Astrocyte of the hippocampus (primary cell): ENCODE measurements at regions not wholly inside any gene's neighbourhood (a gene's known extent, or its start where the extent isn't known, plus 50 kb on each side); places are given as distances from the start of the nearest gene placed in this dataset.
"Not testable (repeated sequence)": the region's sequence is repeated elsewhere in the genome, so short reads cannot be mapped to it uniquely, and the experiment has no call there.

Experiments
- DNase-seq: peaks from one replicate; pipeline ENCODE4 v3.0.0; 2011; ENCODE audit warnings: low read depth, low spot score

DNA sequence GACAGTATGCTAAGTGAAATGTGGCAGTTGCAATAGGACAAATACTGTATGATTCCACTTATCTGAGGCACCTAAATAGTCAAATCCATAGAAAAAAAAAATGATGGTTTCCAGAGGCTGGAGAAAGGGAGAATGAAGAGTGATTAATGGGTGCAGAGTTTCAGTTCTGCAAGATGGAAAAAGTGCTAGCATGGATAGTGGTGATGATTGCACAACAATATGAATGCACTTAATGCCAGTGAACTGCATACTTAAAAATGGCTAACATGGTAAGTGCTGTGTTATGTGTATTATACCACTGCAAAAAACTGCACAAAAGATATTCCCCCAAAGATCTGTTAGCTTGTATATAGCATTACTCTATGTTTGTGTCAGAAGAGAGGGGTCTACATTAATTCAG, 185.4 kb downstream of the INHBB start:
- no peak for DNase-seq

DNA sequence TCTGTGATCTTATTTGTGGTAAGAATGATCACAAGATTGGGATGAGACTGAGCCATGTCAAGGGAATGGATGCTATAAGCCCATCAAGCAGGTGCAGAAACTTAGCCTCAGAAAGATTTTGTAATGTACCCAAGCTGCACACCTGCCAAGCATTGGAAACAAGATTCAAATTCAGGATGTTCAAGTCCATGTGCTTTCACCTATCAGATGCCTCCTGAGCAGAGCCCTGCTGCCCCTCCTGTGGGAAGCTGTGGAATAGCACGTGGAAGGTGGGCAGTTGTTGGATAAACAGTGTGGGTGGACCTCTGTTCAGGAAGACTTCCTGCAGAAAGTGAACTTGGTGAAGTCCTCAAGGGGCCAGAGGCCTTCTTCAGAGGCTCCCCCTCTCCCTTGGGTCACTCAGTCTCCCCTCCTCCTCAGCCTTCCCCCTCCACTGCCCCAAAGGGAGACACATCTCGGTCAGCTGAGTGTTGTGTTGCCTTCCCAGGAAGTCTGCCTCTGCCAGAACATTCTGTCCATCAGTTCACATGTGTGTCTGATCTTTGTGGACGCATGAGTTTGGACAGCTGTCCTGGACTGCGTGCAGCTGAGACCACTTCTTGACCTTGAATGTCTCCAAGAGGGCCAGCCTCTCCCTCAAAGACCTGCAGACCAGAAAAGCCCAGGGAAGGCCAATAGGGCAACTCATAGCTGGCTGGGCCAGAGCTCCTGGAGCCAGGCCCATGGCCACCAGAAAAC, 186.1 kb downstream of the INHBB start:
- no peak for DNase-seq

DNA sequence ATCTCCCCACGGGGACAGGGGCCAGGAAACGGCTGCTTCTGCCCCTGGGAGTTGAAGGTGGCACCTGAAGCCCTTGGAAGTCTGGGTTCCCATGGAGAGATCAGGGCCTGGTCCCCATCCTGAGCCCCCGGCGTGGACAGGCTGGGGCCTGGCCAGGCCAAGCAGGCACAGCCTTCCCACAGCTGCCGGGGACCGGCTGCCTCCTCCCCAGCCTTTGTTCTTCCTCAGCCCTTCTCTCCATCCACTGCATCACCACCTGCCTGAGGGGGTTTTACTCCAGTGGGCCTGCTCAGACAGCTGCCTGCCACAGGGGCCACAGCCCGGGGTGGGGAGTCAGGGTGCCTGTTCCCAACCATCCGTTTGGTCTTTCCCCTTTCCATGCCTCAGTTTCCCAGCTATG, 187.7 kb downstream of the INHBB start:
- DNase-seq = no peak

DNA sequence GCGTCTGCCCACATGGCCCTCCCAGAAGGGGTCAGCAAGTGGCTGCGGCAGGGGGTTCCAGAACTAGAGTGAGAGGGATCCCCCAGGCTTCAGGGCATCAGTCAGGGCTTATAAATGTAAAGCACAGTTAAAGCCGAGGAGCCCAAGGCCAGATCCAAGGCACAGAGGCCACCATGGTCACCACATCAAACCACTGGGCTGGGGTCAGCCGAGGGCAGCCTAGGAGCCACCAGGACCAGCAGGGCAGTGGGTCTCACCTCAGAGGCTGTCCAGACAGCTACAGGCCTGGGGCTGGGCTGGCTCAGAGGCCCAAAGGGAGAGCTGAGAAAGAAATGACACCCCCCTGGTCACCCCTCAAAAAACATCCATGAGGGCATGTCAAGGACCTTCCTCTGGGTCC, 188.5 kb downstream of the INHBB start:
- DNase-seq = no peak

DNA sequence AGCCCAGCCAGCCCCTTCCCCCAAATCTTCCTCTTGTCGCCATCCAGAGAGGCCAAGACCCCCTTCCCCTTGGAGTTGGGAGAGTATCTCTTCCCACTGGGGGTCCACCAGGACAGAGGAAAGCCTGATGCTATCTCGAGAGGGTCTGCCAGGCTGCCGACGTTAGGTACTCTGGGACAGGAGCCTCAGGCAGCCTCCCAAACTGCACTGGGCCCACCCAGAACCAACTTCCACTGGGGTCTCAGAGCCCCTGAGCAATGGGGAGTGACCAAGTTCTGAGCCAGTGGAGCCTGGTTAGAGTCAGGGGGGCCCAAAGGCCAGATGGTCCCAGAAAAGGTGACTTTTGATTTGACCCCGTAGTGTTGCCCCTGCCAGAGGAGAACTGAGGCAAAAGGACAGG, 189.1 kb downstream of the INHBB start:
- no peak for DNase-seq

DNA sequence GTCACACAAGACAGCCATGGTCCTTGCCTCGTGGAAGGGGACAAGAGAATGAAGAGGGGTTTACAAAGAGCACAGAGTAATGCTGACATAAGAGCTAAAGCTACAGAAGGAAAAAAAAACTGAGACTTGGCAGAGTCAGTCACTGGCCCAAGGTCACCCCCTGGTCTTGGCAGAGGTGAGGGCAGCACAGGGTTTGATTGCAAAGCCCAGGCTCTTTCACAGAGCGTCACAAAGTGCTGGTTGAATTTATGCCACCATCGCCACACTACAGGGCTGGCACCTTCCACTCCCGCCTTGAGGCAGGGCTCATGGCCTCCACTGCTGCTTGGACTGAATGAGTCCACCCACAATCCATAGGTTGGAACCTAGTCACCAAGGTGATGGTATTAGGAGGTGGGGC, 190.2 kb downstream of the INHBB start:
- DNase-seq = no peak

DNA sequence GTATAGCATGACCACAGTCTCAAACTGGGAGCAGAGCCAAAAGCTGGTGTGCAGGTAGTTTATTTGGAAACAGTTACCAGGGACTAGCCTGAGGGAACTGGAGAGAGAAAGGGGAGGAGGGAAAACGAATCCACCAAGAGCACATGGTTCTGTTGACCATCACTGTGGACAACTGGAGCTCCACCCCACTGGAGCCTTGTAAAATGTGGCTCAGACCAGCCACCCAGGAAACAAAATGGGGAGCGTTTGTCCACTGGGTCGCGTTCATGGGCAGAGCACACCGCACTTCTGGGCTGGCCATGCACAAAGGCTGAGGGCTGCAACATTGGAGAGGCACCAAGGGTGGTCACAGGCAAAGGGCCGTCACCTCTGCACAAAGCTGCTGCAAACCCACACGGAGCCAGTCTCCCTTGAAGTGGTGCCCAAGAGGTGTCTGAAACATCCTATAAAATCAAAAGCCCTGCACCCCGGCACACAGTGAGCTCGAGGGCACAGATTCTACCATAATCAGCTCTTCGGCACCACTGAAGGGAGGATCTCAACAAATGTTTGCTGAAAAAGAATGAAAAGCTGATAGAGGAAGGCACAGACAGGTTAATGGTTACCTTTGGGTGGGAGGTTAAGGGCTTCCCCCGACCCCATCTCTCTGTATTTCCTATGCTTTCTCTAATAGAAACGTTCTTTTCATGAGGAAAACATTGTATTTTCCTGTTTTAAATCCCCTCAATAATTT, 192.9 kb downstream of the INHBB start:
- DNase-seq = no peak

DNA sequence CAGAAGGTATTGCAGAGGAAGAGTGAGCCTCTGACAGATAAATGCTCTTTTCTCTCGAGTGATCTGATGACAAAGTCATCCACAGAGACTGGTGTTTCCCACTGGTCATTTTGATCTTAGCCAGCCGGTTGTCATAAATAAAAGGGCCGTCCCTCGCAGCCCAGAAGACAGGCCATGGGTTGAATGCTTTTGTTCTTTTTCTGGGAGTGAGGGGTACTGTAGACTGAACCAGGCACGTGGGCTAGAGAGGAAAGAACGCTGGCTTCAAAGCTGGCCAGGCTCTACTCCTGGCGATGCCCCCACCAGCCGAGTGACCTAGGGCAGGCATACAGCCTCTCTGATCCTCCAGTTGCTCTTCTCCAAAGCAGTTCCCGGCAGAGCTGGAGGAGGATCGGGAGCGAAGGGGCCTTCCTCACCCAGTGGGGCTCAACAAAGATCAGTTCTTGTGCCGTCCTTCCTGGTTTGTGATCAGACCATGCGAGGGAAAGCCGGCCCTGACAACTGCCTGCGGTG, 193.5 kb downstream of the INHBB start:
- no peak for DNase-seq

DNA sequence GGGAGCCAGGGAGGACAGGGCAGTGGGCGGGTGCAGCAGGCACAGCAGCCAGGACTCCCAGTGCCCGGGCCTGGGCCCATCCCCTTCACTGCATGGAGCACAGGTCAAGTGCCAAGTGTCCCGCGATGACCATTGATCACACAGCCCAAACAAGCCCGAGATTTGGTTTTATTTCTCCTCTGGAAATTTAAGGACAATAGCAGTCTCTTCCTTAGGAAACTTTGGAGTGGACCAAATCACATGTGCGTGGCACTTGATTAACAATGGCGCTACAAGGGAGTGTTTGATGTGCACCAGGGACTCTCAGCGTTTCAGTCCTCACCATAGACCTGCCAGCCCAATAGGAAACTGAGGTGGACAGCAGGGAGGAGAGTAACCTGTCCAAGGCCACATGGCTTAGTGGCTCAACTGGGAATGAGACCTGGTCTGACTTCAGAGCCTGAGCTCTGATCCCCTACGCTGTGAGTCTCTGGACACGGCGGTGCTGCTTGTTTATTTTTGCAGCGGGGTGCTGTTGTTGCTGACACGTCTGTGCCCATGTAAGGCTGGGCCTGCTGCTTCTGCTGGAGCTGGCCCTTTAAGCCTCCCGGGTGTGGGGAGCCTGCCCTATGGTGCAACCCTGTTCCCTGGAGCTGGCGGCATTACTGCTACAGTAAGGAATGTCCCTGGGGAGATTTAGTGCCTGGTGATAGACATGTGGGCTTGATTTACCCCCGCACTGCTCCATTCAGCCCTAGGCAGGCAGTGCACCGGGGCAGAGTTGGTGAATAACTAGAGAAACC, 194.2 kb downstream of the INHBB start:
- DNase-seq = peak; percentile 93

DNA sequence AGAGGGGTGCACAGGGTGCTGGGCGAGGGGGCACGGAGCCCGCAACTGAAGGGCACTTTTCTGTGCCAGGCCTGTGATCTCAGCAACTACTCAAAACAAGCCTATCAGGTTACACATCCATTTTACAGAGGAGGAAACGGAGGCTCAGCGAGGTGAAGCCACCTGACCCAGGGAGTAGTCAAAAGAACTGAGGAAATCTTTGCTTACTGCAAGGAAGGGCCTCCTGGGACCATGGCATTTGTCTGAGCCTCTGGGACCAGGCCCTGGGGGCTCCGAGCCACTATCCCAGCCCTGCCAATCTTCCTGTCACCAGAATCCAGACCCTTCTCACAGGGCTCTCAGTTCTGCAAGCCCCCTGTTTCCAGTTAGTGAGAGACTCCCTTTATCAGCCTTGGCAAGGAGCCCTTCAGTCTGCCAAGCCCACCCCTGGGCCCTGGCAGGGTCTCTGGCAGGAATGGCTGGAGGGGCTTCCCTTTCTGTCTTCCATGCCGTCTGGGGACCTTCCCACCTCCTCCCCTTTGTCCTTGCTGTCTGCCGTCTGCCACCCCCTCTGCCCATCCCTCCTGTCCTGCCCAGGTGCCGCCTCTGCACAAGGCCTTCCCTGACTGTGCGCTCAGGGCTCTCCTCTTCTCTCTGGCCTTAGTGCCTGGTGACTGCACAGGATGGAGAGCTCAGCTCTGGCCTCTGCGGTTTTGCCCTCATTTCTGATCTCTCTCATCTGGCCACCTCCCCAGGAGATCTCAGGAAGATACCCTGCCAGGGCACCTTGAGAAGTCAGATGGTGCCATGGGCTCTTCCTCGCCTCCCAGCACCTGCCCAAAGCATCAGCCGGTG, 194.7 kb upstream of the GLI2 start:
- no peak for DNase-seq

DNA sequence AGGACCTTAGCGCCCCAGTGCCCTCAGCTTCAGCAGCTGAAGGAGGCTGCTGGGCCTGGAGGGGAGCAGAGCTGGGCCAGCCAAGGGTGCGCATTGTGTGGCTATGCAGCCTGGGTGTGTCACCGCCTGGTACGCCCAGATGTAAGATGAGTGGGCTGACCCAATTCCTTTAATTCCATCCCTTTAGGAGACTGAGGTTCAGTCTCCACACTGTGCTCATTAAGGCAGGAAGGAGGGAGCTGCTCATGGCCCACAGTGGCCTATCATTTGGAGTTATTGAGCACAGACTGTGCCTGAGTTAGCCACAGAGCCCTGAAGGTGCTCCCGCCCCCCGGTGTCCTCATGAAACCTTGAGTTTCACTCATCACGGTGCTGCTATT, 194.1 kb upstream of the GLI2 start:
- no peak for DNase-seq

DNA sequence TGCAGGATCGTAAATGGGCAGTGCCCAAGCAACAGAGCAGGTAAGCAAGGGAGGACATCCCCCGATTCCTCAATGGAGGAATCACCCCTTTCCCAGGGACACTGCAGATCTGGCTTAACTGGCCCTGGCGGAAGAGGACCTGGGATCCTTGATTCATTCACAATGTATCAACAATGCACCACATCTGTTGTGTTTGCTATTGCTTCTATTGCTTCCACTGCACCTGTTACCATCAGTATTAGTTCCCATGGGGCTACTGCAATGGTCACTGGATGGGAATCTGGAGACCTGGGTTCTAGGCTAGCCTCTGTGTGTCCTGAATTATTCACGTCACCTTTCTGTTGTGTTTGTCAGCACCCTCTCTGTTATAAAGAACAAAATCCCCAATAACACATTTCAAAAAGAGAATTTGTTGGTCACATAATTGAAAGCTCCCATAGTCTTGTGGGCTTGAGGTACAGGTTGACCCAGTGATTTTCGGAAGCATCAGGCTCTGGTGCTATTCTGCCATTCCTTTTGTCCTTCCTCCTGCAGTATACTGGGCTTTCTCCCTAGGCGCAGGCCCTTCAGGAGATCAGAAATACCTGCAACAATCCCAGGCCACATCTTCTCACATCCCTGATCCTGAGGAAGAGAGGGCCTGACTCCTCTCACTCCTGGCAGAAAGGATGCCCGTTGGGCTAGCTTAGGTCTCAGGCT, 193.5 kb upstream of the GLI2 start:
- DNase-seq = no peak

DNA sequence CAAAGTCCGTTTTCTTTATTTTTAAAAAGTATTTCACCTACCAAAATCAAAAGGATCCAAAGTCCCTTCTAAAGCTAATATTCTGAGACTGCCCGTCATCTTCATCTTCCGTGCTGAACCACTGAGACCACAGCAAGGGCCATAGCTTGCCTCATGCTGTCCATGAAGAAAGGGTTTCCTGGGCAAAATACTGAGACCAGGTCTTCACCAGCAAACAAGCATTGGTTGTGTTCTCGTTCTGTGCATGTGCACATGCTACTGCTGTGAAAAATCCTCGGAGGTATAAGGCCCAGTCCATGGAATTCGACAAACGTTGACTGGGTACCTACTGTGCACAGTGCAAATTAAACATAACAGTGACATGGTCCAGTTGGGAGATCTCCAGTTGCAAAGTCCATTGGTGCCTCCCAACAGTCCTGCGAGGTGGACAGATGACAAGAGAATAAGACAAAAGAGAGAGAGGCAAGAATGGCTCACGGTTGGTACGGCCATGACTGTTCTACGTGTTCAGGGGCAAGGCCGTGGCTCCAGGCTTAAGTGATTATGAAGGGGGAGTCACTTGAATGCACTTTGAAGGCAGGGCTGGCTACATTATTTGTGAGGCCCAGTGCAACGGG, 192.6 kb upstream of the GLI2 start:
- DNase-seq = no peak

DNA sequence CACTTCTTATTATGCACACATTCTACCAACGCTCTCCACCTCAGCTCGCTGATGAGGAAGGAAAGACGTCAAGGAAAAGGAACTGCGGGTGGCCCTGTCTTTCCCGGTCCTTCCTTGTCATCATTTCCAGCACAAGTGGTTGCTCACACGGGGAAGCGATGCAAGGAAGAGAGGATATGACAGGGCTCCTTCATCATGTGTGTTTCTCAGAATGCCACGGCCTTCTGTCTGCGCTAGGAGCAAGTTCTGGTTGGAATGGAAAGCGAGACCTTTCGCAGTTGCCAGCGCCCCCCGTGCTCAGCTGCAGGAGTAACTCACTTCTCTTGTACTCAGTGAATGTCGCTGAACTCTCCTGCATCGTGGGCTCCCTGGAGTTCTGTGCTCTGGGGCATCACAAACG, 191.8 kb upstream of the GLI2 start:
- DNase-seq = no peak

DNA sequence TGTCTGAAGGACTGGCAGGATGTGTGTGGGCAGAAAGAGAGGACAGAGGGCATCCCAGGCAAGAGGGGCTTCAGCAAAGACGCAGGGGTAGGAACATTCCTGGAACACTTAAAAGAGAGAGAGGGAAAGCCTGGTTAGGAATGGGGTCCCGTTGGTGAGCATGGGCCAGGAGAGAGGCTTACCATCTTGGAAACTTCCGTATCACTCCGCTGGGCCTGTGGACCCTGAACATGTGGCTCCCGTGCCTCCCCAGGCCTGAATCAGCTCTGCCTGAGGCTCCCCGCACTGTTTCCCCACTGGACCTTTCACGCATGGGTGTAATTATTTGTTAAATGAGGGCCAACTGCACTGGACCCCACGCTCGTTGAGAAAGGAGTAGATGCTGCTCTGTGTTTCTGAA, 191.1 kb upstream of the GLI2 start:
- DNase-seq = no peak

DNA sequence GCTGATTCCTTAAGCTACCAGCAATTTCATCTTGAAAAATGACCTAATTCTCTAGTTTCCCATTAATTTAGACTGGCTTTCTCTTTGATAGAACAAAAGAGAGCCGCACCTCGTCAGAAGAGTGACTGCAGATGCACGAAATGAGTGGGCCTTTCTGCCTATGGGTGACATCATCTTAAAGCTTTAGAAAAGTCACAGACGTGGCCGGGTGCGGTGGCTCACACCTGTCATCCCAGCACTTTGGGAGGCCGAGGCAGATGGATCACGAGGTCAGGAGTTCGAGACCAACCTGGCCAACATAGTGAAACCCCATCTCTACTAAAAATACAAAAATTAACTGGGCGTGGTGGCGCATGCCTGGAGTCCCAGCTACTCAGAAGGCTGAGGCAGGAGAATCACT, 190.7 kb upstream of the GLI2 start:
- DNase-seq = not testable (repeated sequence)

DNA sequence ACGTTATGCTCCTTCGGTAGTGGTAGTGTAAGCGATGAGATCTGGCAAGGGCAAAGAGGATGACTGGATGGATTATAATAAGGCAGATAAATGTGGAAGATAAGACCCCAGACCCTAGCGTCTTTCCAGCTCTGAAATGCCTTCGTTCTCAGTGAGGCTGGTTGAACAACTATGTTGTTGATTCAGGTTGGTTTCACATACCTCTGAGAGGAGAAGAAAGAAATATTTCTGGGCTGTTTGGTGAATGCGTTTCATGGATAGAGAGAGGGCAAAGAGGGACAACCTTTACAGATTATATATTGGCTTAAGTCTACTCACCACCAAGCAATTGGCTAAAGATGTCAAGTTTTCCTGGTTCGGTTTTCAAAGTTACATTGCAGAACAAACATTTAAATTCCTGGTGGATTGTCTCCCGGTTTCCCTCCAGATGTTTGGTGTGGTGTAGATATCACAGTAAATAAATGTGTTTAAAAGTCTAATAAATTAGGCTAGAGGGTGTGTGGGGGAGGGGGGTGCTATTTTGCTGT, 190.1 kb upstream of the GLI2 start:
- DNase-seq = peak; percentile 40

DNA sequence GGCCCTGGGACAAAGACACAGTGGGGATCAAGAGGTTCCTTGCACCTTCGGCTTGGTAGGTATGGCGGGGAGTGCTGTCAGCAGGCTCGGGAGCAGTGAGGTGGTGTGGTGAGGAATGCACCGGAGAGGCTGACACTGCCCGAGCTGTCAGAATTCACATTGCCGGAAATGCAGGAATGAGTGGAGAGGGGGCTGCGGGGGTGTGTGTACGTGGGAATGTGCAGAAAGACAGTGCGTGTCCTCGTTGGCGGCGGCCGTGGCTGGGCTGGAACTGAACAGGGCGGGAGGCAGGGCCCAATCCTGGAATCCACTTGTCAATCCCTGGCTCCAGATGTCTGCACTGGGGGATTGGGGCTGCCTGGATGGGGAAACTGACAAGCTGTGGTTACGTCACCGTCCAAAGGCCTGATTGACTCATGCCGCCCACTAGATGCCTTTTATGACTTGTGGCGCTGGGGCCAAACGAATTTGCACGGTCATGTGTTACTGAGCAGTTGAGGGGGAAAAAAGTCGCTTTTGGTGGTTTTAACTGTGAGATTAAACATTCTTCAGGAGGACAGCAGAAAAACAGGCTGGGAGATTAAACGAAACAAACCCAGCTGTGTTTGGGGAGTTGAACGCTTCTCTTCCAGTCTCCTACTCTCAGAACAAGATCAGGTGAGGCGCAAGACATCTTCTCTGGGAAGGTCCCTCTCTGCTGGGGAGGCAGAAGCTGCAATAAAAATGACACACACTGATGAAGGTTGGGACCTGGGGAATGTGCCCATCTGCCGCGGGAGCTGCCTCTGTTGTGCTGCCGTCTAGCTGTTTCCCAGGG, 189.4 kb upstream of the GLI2 start:
- DNase-seq = peak; percentile 92

DNA sequence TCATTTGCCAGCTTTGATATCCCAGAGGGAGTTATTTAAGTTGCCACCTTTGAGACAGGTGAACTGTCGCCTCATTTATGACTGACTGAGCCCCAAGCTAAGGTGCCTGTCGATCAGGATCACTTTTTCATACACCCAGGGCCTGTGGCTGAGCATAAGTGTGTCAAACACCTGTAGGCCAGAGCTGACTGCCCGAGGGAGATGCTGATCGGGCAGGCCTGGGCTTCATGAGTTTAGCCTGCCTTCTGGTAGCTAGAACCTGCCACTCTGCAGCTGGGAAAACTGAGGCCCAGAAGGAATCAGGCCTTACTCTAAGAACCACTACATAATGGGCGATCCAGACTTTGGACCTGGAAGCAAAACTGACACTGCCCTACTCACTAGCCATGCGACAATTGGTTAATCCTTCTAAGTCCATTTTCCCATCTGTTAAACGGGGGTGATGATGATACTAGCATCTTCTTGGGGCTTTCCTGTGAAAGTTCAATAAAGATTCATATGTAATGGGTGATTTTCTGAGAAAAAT, 188.7 kb upstream of the GLI2 start:
- DNase-seq = no peak
